Kidney (tissue), 13 donors: ENCODE measurements at regions not wholly inside any gene's neighbourhood (a gene's known extent, or its start where the extent isn't known, plus 50 kb on each side); places are given as distances from the start of the nearest gene placed in this dataset.

Source experiments
- DNase-seq, 5 donors: peaks; one replicate each; pipeline ENCODE4 v3.0.0-alpha.2; 2013 to 2020
- FAIRE-seq: peaks from 2 replicates; lab custom pipeline; 2012; peaks lifted over from hg19 to GRCh38; lab: Jason Lieb, UNC
- H3K27ac ChIP-seq, 2 donors: one replicate each; pipeline ENCODE4 v1.7.0; 2013; ENCODE audit warnings: low read depth in 2 of 2, low read length in 2 of 2, inconsistent platforms in 1 of 2
- H3K27me3 ChIP-seq: one replicate; pipeline ENCODE4 v1.7.1; 2013; ENCODE audit warnings: low read length, inconsistent platforms; ENCODE audit not compliant: control insufficient read depth, insufficient read depth
- H3K36me3 ChIP-seq, 3 donors: one replicate each; pipeline versions ENCODE4 v1.7.0 to v1.7.1; 2013; ENCODE audit warnings: low read length in 3 of 3, control low read depth in 1 of 3, inconsistent platforms in 1 of 3; ENCODE audit not compliant: insufficient read depth in 3 of 3, control insufficient read depth in 2 of 3
- H3K4me1 ChIP-seq, 3 donors: one replicate each; pipeline versions ENCODE4 v1.7.0 to v1.7.1; 2013; ENCODE audit warnings: low read length in 3 of 3, inconsistent platforms in 1 of 3, low read depth in 1 of 3; ENCODE audit not compliant: control insufficient read depth in 2 of 3, insufficient read depth in 2 of 3
- H3K4me3 ChIP-seq, 3 donors: one replicate each; pipeline versions ENCODE4 v1.7.0 to v1.8.1; 2013; ENCODE audit warnings: low read length in 3 of 3, control low read depth in 1 of 3, inconsistent platforms in 1 of 3
- H3K9ac ChIP-seq, 3 donors: one replicate each; pipeline versions ENCODE4 v1.7.0 to v1.7.1; 2013; ENCODE audit warnings: low read length in 3 of 3, control low read depth in 1 of 3, inconsistent platforms in 1 of 3
- H3K9me3 ChIP-seq, 3 donors: one replicate each; pipeline versions ENCODE4 v1.7.0 to v1.7.1; 2013; ENCODE audit warnings: low read length in 3 of 3, control low read depth in 1 of 3, inconsistent platforms in 1 of 3; ENCODE audit not compliant: control insufficient read depth in 2 of 3, insufficient read depth in 1 of 3
- intact Hi-C: fragments of 100-400 bp; cut with DNase I; formaldehyde crosslinking; loops from one replicate; pipeline ENCODE4 v1.11.1; 2022
- TF ChIP-seq, protein P1 (sequence below): IDR thresholded peaks from 3 replicates; pipeline ENCODE4 v1.5.1; 2012; ENCODE audit warnings: mild to moderate bottlenecking, moderate library complexity, borderline replicate concordance; ENCODE audit not compliant: insufficient read depth; ENCODE audit errors: extremely low read depth
- donor health status: control.
- donor health status: control.
- donor health status: control.
- donor health status: control.
- donor health status: control.
- donor health status: DM: yes; HTN: yes; CAD: no.
- donor health status: Normal renal cell carcinoma (clear cell type).

DNA sequence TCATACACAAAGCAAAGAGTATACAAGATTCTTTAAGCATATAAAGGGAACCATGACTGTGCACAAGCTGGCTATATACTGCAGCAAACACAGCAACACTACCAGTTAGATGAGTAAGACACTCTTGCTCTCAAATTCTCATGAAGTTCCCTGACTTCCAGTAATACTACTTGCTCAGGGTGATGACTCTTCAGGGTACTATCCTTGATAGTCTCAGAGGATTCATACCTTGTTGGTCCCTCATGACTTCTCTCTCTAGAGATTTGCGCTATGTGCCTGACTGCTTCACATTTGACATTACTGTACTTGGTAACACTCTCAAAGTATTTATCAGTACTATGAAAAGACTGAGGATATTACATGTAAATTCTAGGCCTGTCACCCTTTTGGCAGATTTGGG lies 159.8 kb upstream of the ZRANB2 start:
- no peak overlapping the region for H3K4me3 ChIP-seq
- no peaks in the 10 kb centered on the region for H3K36me3 ChIP-seq
- no peak overlapping the region for H3K27ac ChIP-seq
- no peak overlapping the region for H3K9ac ChIP-seq
- H3K27me3 ChIP-seq = no peaks in the 10 kb centered on the region
- FAIRE-seq (no peak), DNase-seq (no peak)
- TF ChIP-seq, protein P1, sequence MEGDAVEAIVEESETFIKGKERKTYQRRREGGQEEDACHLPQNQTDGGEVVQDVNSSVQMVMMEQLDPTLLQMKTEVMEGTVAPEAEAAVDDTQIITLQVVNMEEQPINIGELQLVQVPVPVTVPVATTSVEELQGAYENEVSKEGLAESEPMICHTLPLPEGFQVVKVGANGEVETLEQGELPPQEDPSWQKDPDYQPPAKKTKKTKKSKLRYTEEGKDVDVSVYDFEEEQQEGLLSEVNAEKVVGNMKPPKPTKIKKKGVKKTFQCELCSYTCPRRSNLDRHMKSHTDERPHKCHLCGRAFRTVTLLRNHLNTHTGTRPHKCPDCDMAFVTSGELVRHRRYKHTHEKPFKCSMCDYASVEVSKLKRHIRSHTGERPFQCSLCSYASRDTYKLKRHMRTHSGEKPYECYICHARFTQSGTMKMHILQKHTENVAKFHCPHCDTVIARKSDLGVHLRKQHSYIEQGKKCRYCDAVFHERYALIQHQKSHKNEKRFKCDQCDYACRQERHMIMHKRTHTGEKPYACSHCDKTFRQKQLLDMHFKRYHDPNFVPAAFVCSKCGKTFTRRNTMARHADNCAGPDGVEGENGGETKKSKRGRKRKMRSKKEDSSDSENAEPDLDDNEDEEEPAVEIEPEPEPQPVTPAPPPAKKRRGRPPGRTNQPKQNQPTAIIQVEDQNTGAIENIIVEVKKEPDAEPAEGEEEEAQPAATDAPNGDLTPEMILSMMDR = no peak
- intact Hi-C loops = no loop called here
- no peaks in the 10 kb centered on the region for H3K4me1 ChIP-seq
- no peaks in the 10 kb centered on the region for H3K9me3 ChIP-seq

DNA sequence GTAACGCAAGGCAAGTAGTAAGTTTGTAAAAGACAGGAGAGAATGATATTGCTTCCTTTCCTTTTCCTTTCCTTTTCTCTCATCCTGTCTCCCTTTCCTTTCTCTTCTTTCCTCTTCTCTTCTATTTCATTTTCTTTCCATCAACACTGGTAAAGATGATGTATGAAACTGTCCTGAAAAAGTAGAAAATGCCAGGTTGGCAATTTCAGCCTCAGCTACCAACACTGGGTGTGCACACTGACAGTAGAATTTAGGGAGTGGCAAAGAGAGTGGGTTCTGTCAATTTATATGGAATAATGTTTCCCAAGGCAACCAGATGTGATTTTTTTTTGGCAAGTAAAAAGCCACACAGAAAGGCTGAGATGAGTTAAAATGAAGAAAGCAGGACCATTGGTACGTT lies 155.7 kb upstream of the ZRANB2 start:
- H3K4me3 ChIP-seq = no peak overlapping the region
- intact Hi-C loops = no loop called here
- H3K27me3 ChIP-seq = no peaks in the 10 kb centered on the region
- no peak overlapping the region for H3K27ac ChIP-seq
- DNase-seq (no peak), FAIRE-seq (no peak)
- TF ChIP-seq, protein P1 = no peak
- H3K9ac ChIP-seq = no peak overlapping the region
- H3K4me1 ChIP-seq = no peaks in the 10 kb centered on the region
- H3K9me3 ChIP-seq = no peaks in the 10 kb centered on the region
- H3K36me3 ChIP-seq = no peaks in the 10 kb centered on the region

- Histone ChIP-seq H3K36me3 (no peaks in the 10 kb centered on the region), H3K9me3 (no peaks in the 10 kb centered on the region), H3K27me3 (no peaks in the 10 kb centered on the region), H3K27ac (no peak overlapping the region), H3K4me3 (no peak overlapping the region), H3K9ac (no peak overlapping the region), H3K4me1 (no peaks in the 10 kb centered on the region)
- TF ChIP-seq, protein P1 = no peak
- FAIRE-seq = no peak
- intact Hi-C loops = no loop called here
- no peak for DNase-seq
Measured at GRCh38 chr1:71233645-71234044, 152.8 kb upstream of the ZRANB2 start.

DNA sequence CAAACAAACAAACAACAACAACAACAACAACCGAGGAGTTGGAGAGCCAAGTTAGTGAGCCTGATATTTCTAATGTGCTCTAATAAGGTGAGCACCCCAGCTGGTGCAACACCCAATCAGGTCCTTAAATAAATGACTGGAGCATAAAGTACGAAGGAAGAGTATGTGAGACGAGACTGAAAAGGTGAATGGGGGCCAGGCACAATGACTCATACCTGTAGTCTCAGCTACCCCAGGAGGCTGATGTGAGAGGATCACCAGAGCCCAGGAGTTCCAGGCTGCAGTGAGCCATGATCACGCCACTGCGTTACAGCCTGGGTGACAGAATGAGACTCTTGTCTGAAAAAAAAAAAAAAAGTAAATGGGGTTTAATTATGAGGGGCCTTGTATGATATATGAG lies 152.0 kb upstream of the ZRANB2 start:
- intact Hi-C loops = no loop called here
- Histone ChIP-seq H3K27me3 (no peaks in the 10 kb centered on the region), H3K27ac (no peak overlapping the region), H3K9ac (no peak overlapping the region), H3K4me1 (no peaks in the 10 kb centered on the region), H3K4me3 (no peak overlapping the region), H3K9me3 (no peaks in the 10 kb centered on the region), H3K36me3 (no peaks in the 10 kb centered on the region)
- TF ChIP-seq, protein P1 = no peak
- FAIRE-seq (no peak), DNase-seq (no peak)
